ENCODE measurements at regions not wholly inside any gene's neighbourhood (a gene's known extent, or its start where the extent isn't known, plus 50 kb on each side); places are given as distances from the start of the nearest gene placed in this dataset.
"Not testable (repeated sequence)": the region's sequence is repeated elsewhere in the genome, so short reads cannot be mapped to it uniquely, and the experiment has no call there.

GRCh38 chr12:89289720-89290119, 62.6 kb downstream of the DUSP6 start:
- no peak for DNase-seq (ENCODE audit: low read depth)

GRCh38 chr12:89288959-89289358, 63.3 kb downstream of the DUSP6 start:
- no peak for DNase-seq (ENCODE audit: low read depth)

- no peak for DNase-seq (ENCODE audit: low read depth)
Observed at GRCh38 chr12:89286501-89286900, 65.8 kb downstream of the DUSP6 start.

- no peak for DNase-seq (ENCODE audit: low read depth)
Observed at GRCh38 chr12:89281539-89281867, 70.8 kb downstream of the DUSP6 start.

- DNase-seq (ENCODE audit: low read depth), result no peak
Observed at GRCh38 chr12:89280833-89281538, 71.3 kb downstream of the DUSP6 start.

GRCh38 chr12:89279499-89279898, 72.8 kb downstream of the DUSP6 start:
- no peak for DNase-seq (ENCODE audit: low read depth)

- no peak for DNase-seq (ENCODE audit: low read depth)
Observed at GRCh38 chr12:89278862-89279261, 73.4 kb downstream of the DUSP6 start.

- DNase-seq (ENCODE audit: low read depth), result no peak
Observed at GRCh38 chr12:89278169-89278568, 74.1 kb downstream of the DUSP6 start.

GRCh38 chr12:89276860-89277259, 75.4 kb downstream of the DUSP6 start:
- DNase-seq (ENCODE audit: low read depth), result no peak

- DNase-seq (ENCODE audit: low read depth), result no peak
Observed at GRCh38 chr12:89273525-89273924, 78.8 kb downstream of the DUSP6 start.

- no peak for DNase-seq (ENCODE audit: low read depth)
Observed at GRCh38 chr12:89270548-89270947, 81.8 kb downstream of the DUSP6 start.

- no peak for DNase-seq (ENCODE audit: low read depth)
Observed at GRCh38 chr12:89269174-89269573, 83.1 kb downstream of the DUSP6 start.

- DNase-seq (ENCODE audit: low read depth), result no peak
Observed at GRCh38 chr12:89267404-89267803, 84.9 kb downstream of the DUSP6 start.

GRCh38 chr12:89266574-89267188, 85.6 kb downstream of the DUSP6 start:
- DNase-seq (ENCODE audit: low read depth), result not testable (repeated sequence)

GRCh38 chr12:89264837-89265236, 87.5 kb downstream of the DUSP6 start:
- DNase-seq (ENCODE audit: low read depth), result no peak

- DNase-seq (ENCODE audit: low read depth), result no peak
Observed at GRCh38 chr12:89263900-89264299, 88.4 kb downstream of the DUSP6 start.

GRCh38 chr12:89262855-89263552, 89.3 kb downstream of the DUSP6 start:
- no peak for DNase-seq (ENCODE audit: low read depth)

- DNase-seq (ENCODE audit: low read depth), result no peak
Observed at GRCh38 chr12:89261982-89262381, 90.3 kb downstream of the DUSP6 start.

GRCh38 chr12:89260841-89261637, 91.3 kb downstream of the DUSP6 start:
- DNase-seq (ENCODE audit: low read depth), result no peak

GRCh38 chr12:89259821-89260220, 92.5 kb downstream of the DUSP6 start:
- DNase-seq (ENCODE audit: low read depth), result no peak

- DNase-seq (ENCODE audit: low read depth), result no peak
Observed at GRCh38 chr12:89258240-89258969, 93.9 kb downstream of the DUSP6 start.

- no peak for DNase-seq (ENCODE audit: low read depth)
Observed at GRCh38 chr12:89257340-89257739, 95.0 kb downstream of the DUSP6 start.

Data from stimulated activated CD8-positive, alpha-beta memory T cell treated with anti-CD3 and anti-CD28 coated beads, Interleukin-12 subunit alpha, Interleukin-12 subunit beta, amount 100 ng/mL, for 1 hour (primary cell).